Activated T-helper 9 cell treated with anti-CD3 and anti-CD28 coated beads, Interleukin-2, amount 50 U/mL, for 16 hours (primary cell): ENCODE measurements at regions not wholly inside any gene's neighbourhood (a gene's known extent, or its start where the extent isn't known, plus 50 kb on each side); places are given as distances from the start of the nearest gene placed in this dataset.
A peak's percentile ranks its signal among the peaks of the same experiment; 100 is the strongest.
"Not testable (repeated sequence)": the region's sequence is repeated elsewhere in the genome, so short reads cannot be mapped to it uniquely, and the experiment has no call there.

Experiments
- DNase-seq: peaks from one replicate; pipeline ENCODE4 v3.0.0-alpha.2; 2020; ENCODE audit warnings: low read depth

DNA sequence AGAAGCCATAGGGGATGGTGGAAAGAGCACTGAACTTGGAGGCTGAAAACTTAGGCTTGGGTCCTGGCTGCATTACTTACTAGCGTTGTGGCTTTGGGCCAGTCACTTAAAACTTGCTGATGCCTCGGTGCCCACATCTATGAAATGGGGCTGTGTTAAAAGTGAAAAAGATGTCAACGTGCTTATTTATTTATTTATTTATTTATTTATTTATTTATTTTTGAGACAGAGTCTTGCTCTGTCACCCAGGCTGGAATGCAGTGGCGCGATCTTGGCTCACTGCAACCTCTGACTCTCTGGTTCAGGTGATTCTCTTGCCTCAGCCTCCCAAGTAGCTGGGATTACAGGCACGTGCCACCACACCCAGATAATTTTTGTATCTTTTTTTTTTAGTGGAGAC is 94.3 kb downstream of the MRM1 start:
- not testable (repeated sequence) for DNase-seq

- DNase-seq = no peak
Measured at GRCh38 chr17:36696805-36697204, 95.4 kb downstream of the MRM1 start.

DNA sequence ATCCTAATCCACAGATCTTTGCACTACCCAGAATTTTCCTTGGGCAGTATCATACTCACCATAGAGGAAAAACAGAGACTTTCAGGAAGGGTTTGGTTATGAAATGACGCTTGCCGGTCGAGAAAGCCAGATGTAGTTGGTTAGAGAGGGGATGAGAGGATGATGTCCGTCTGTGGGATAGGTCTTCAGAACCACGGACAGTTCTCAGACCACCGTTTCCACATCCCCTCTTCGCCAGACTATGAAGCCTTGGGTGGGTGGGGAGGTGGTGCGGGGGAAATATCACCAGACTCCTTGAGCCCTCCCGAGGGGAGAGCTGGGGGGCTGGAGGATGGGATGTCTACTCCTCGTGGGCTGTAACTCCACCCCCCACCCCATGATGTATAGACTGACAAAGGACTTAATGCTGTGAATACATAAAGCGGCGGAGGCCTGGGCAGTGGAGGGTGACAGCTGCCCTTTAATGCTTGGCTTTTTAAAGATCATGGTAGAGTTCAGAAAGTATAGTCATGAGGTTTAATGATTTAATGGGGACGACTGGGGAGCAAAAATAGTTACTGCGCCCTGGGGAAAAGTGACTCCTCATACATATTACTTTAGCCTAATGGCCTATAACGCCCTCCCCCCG is 96.6 kb downstream of the MRM1 start:
- DNase-seq = no peak

DNA sequence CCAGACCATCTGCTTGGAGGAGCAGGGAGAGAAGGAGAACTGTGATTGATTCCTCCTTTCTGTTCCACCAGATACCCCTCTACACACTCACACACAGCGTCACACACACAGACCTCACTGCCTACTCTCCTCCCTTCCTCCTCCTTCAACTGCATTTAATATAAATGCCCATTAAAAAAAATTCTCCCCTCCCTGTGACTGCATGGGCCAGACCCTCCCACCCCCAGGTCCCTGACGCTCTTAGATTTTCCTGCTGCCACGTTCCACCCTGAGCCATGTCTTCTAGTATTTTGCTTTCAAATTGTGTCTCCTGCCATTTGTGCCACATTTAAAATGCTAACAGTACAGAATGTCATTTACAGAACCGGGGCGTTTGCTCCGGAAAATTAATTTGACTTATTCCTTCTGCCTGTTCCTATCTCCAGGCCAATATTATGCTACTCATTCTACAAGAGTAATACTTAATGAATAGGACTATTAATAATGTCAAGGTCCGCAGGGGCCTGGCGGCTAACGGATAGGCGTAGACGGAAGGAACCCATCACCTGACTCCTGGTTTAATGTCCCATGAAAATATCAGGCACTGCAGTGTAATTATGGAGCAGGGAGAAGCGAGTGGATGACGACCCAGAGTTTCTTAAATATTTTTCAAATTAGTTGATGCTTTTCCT is 100.2 kb downstream of the MRM1 start:
- DNase-seq = no peak

DNA sequence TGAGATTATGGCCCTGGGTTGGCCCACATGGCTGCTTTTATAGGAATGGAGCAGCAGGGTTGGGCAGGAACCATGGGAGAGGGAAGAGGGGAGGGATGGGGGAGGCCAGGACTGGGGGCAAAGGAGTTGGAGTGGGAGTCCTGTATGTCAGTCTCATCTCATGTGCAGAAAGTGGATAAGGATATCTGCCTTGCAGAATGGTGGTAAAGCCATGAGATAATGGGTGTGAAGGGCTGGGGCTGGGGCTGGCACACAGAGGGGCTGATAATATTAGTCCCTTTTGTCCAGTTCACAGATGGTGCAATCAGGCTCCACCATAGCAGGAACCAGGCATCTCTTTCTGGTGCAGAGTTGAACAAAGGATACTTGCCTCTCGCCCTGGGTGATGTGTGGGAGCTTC is 101.3 kb downstream of the MRM1 start:
- DNase-seq = no peak

DNA sequence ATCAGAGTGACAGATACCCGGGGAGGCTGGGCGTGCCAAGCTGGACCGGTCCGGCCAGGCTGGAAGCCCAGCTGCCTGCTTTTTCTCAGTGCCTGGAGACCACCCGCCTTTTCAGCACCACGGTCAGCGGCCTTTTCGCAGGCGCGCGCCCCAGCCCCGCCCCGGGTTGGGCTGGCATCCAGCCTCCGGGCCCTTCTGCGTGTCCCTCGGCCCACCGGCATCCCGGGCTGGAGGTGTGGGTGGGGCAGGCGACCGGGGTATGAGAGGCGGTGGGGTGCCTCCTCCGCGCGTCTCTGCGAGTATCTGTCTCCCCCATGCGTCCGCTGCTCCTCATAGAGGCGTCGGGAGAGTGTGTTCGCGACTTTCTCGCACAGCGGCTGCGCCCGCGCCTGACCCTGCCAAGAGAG is 102.5 kb downstream of the MRM1 start:
- DNase-seq = peak; percentile 29

DNA sequence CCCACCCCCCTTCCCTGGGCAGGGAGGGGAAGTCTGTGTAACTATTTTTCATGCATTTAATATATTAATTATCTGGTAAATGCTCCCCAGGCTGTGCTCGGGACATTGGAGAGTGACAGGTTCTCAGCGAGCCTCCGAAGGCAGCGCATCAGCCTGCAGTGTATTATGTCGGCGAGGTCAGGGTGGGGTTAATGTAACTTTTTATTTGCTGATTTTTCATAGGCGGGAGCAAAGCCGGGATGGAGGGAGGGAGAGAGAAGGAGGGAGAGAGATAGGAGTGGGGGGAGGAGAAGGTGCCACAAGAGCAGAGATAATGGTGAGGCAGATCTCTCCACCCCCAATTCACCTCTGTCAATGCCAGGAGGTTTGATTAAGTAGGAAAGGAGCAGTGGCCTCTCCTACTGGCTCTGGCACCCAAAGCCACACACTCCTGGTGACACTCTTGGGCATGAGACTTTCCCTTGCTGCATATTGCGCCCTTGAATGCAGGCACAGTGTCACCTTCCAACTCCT is 104.0 kb downstream of the MRM1 start:
- no peak for DNase-seq

DNA sequence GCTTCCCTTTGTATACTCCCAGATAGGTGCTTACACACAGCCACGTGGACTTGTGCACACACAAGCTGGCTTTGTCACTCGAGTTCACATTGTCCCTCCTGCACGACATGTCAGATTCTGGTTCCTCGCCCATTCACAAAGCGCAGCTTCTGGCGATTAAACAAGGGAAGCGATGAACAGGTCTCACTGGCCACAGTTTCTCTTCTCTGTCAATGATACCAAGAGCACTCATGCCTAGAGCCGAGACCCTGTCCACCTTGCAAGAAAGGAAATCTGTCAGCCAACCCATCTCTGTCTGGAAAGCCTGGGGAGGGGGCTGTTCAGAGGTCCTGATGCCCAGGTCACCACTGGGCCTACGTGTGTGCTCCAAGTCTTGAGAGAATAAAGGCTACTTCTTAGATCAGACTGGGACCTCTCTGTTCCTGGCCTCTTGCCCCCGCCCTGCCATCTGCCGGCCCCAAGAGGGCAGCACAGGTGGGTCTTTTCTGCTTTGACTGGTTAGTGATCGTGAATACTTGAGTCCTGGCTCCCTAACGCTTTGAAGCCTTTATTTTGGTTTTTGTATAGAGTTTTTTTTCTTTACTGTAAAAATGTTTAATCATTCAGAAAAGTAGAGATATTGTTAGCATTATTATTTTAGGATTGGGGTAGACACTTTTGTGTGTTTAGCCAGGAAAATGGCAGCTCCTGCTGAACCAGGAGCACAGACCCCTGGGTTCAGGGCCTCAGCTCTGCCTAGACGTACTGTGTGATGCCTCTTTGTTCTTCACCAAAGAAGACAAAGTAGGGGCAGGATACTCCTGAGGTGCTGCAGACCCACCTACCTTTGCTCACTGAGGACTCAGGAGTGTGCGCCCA is 104.7 kb downstream of the MRM1 start:
- peak; percentile 33 for DNase-seq

GRCh38 chr17:36707904-36708303 is 106.5 kb downstream of the MRM1 start:
- DNase-seq = no peak

- no peak for DNase-seq
Measured at GRCh38 chr17:36714789-36715188, 113.4 kb downstream of the MRM1 start.

DNA sequence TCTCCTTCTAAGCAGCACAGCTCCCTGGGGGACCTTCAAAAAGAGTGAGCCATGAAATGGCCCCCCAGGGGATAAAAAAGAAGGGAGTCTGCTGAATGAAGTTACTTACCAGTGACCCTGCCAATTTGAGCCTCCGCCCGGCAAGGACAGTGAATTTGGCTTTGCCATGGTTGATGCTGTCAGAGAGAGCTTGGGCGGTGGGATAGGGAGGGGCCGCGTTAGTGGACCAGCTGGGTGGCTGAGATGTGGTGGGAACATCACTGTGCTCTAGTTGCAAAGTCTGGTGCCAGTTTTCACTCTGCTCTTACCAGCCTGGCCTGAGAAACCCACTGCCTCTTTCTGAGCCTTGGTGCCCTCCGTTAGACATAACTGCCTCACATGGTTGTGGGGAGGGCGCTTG is 114.6 kb downstream of the MRM1 start:
- DNase-seq = no peak

DNA sequence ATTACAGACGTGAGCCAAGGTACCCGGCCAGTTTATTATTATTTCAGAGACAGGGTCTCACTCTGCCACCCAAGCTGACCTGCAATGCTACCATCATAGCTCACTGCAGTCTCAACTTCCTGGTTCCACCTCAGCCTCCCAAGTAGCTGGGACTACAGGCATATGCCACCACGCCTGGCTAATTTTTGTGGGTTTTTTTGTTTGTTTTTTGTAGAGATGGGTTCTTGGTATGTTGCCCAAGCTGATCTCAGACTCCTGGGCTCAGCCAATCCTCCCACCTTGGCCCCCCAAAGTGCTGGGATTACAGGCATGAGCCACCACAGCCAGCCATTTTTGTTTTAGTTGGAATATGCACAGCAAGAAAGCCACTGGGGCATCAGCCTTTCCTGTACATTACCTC is 115.7 kb downstream of the MRM1 start:
- no peak for DNase-seq

DNA sequence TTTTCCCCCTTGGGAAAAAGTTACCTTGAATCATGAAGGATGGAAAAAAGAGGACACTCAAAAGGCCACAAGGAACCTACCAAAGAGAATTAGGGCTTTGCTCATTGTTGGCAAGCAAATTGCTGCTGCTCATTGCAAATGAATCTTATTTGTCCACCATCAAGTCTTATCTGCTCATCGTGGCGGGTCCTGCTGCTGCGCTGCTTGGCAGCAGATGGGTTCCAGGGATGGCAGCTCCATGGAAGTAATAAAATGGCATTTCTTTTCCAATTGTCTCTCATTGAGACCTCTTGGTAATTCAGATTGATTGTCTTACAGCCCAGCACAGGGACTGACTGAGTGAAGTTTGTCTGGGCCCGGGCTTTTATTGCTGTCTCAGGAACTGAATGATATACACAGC is 118.7 kb downstream of the MRM1 start:
- DNase-seq = no peak

- DNase-seq = no peak
Measured at GRCh38 chr17:36721560-36722120, 120.3 kb downstream of the MRM1 start.

DNA sequence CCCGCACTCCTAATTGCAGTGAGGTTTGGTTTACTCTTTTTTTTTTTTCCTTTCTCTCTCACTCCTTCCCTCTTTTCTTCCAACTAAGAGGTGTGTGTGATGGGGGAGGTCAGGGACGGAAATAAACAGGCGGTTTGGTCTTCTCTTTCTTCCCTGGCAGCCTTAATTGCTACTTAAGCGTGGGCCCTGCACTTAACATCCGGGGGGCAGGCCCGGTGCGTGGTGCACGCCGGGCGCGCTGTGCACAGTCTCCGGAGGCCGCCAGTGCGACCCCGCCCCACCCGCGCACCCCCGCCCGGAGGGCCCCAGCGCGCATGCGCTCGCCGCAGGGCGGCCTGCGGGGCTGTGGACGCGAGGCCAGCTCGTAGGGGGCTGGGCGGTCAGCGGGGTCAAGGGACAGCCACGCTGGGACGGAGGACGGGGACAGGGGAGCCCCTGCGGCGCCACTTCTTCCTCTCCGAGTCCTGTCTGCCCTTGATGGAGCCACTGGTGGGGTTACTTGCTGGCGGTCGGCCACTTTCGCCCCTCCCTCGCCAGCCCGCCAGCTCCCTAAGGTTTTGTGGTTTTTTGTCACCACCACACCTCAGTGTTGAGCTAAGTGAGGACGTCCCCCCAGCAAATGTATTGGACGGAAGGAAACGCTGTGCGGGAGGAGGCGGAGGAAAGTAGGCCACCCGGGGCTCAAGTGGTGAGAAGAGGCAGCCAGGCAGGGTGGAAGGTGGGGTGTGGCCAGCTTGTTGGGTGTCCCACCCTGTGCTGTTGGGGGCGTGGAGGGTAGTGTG is 120.9 kb downstream of the MRM1 start:
- DNase-seq = peak; percentile 69

- no peak for DNase-seq
Measured at GRCh38 chr17:36722903-36723263, 121.5 kb downstream of the MRM1 start.

- no peak for DNase-seq
Measured at GRCh38 chr17:36723459-36724025, 122.2 kb downstream of the MRM1 start.

DNA sequence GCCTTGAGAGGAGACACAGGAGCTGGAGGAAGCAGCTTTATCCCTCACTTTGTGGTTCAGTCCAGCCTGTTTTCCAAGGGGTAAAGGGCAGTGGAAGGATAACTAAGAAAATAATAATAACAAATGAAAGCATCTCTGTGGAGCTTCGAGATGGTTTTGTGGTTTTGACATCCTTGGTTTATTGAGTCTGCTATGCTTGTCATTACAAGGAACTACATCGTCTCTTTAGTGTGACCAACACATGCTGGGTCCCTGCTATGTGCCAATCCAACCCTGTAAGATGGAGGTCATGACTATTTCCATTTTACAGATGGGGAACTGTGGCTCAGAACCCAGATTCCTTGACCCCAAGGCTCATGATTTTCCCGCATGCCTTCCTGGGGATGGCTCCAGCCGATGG is 124.8 kb downstream of the MRM1 start:
- DNase-seq = no peak

GRCh38 chr17:36727052-36727451 is 125.7 kb downstream of the MRM1 start:
- DNase-seq = no peak

GRCh38 chr17:36727577-36727976 is 126.2 kb downstream of the MRM1 start:
- no peak for DNase-seq
